Heart right ventricle (tissue), 16 donors: ENCODE measurements at regions not wholly inside any gene's neighbourhood (a gene's known extent, or its start where the extent isn't known, plus 50 kb on each side); places are given as distances from the start of the nearest gene placed in this dataset.

Experiments used
- ATAC-seq, 8 donors: fragments of 200-7000 bp; cut with Tn5 transposase; one replicate each; pipeline ENCODE4 v1.9.1; 2020; ENCODE audit warnings: mild to moderate bottlenecking in 8 of 8, moderate library complexity in 8 of 8, moderate number of reproducible peaks in 1 of 8
- DNase-seq, 2 donors: peaks; one replicate each; pipeline ENCODE4 v3.0.0-alpha.2; 2020
- H3K27ac ChIP-seq, 10 donors: fragments of 200-600 bp; sonication (generic) in 2 of 10; one replicate each; pipeline versions ENCODE4 v1.5.0 to v1.8.0; 2020 to 2022; ENCODE audit warnings: mild to moderate bottlenecking in 3 of 10
- H3K27me3 ChIP-seq, 7 donors: fragments of 200-600 bp; one replicate each; pipeline ENCODE4 v1.8.0; 2021 to 2022; ENCODE audit warnings: mild to moderate bottlenecking in 2 of 7
- H3K36me3 ChIP-seq, 9 donors: fragments of 200-600 bp; sonication (generic) in 1 of 9; one replicate each; pipeline versions ENCODE4 v1.5.0 to v1.8.0; 2020 to 2022; ENCODE audit warnings: mild to moderate bottlenecking in 2 of 9
- H3K4me1 ChIP-seq, 9 donors: fragments of 200-600 bp; sonication (generic) in 1 of 9; one replicate each; pipeline versions ENCODE4 v1.5.0 to v1.8.0; 2020 to 2022; ENCODE audit warnings: mild to moderate bottlenecking in 4 of 9
- H3K4me3 ChIP-seq, 10 donors: fragments of 200-600 bp; sonication (generic) in 2 of 10; one replicate each; pipeline versions ENCODE4 v1.5.0 to v1.8.0; 2020 to 2022; ENCODE audit warnings: mild to moderate bottlenecking in 7 of 10, moderate library complexity in 2 of 10
- H3K9me3 ChIP-seq, 11 donors: fragments of 200-600 bp in 10 of 11; sonication (generic) in 2 of 11; one replicate each; pipeline versions ENCODE4 v1.5.0 to v1.8.0; 2013 to 2022; ENCODE audit warnings: mild to moderate bottlenecking in 2 of 11, control low read depth in 1 of 11, moderate library complexity in 1 of 11
- CTCF ChIP-seq, 9 donors: fragments of 200-600 bp; sonication (generic) in 2 of 9; IDR thresholded peaks; one replicate each; pipeline versions ENCODE4 v1.5.0 to v1.8.0; 2021 to 2022; ENCODE audit warnings: antibody characterized with exemption in 9 of 9, mild to moderate bottlenecking in 5 of 9, moderate library complexity in 1 of 9
- WGBS, 2 donors: extraction: QIAGEN DNeasy Blood & Tissue Kit; methylation state at CpG; one replicate each; pipeline ENCODE4 v1.1.7; 2013; ENCODE audit warnings: inconsistent platforms in 1 of 2; 5-methylcytosine and 5-hydroxymethylcytosine counted together
- intact Hi-C, 10 donors: fragments of 100-400 bp; cut with DNase I; formaldehyde crosslinking; loops; one replicate each; pipeline versions ENCODE4 v1.11.1 to v1.14.2; 2022
- donor health status: Arrhythmogenic right ventricular cardiomyopathy.
- donor health status: ischemic (EF 13 %, LVEDD 7.1; RV severe dilation, severe dysfunction).
- donor health status: healthy with polysubstance abuse.
- donor health status: DM: no; HTN: yes; CAD: no.
- donor health status: DM: no; HTN: no; CAD: no.
- donor health status: ischemic (EF 25% LVEDD 6.9; RV normal size, moderate dysfunction).
- donor health status: ischemic (EF 25% LVEDD 5.7; RV mildly dilated, moderate dysfunction).
- donor health status: healthy.
- donor health status: DM: yes; HTN: yes; CAD: no.
- donor health status: Ischemic cardiomyopathy.
- donor health status: ischemic (EF 35%, LVEDD 5.7; RV mildly dilated, moderate dysfunction).
- donor health status: nonischemic (EF 11% LVEDD 7.7; RV severe dilation, severe dysfunction).
- donor health status: DM: yes; HTN: yes; CAD: no.
- donor health status: PGD.
- donor health status: ischemic (EF 29% LVEDD 5.4; RV normal size, mild dysfunction).
- donor health status: nonischemic (EF 23%, LVEDD 6.1; RV moderate dilation, normal function).

- Histone ChIP-seq H3K4me1 (peaks cover 0 to 28% (median 0%) of the 10 kb centered on the region in 9 donors), H3K36me3 (no peaks in the 10 kb centered on the region), H3K4me3 (no peak overlapping the region), H3K9me3 (no peaks in the 10 kb centered on the region), H3K27me3 (no peaks in the 10 kb centered on the region), H3K27ac (no peak overlapping the region)
- intact Hi-C loops = no loop called here
- WGBS, 2 donors = 60 to 62% methylated on average over 1 of the region's 1 CpG
- ATAC-seq = no peak
- no peak for TF ChIP-seq CTCF (IDR thresholded peaks at IDR 0.05)
- no peak for DNase-seq
These were observed 100.4 kb upstream of the TLE1 start for GRCh38 chr9:81789721-81790120.

GRCh38 chr9:81790166-81790565 lies 100.8 kb upstream of the TLE1 start:
- no peaks in the 10 kb centered on the region for H3K9me3 ChIP-seq
- H3K4me1 ChIP-seq = peaks cover 0 to 28% (median 0%) of the 10 kb centered on the region in 9 donors
- WGBS, 2 donors = 64 to 67% methylated on average over 2 of the region's 2 CpGs
- ATAC-seq (no peak), DNase-seq (no peak)
- no peak overlapping the region for H3K4me3 ChIP-seq
- no peaks in the 10 kb centered on the region for H3K27me3 ChIP-seq
- no peak for TF ChIP-seq CTCF (IDR thresholded peaks at IDR 0.05)
- no peaks in the 10 kb centered on the region for H3K36me3 ChIP-seq
- intact Hi-C loops = no loop called here
- no peak overlapping the region for H3K27ac ChIP-seq

- TF ChIP-seq CTCF (IDR thresholded peaks at IDR 0.05) = no peak
- no peak for ATAC-seq
- intact Hi-C loops = no loop called here
- no peak for DNase-seq
- Histone ChIP-seq H3K27ac (no peak overlapping the region), H3K4me1 (peaks cover 0 to 28% (median 0%) of the 10 kb centered on the region in 9 donors), H3K9me3 (no peaks in the 10 kb centered on the region), H3K27me3 (peaks cover 0 to 2% (median 0%) of the 10 kb centered on the region in 7 donors), H3K4me3 (no peak overlapping the region), H3K36me3 (no peaks in the 10 kb centered on the region)
- WGBS, 2 donors = 96% methylated on average over 7 of the region's 7 CpGs
These were observed 101.7 kb upstream of the TLE1 start for GRCh38 chr9:81791076-81791475.

- Histone ChIP-seq H3K27ac (no peak overlapping the region), H3K4me1 (no peaks in the 10 kb centered on the region), H3K9me3 (no peaks in the 10 kb centered on the region), H3K4me3 (no peak overlapping the region), H3K27me3 (peaks cover 0 to 9% (median 0%) of the 10 kb centered on the region in 7 donors), H3K36me3 (no peaks in the 10 kb centered on the region)
- DNase-seq (no peak), ATAC-seq (peak in 5 of 8 donors; percentile 37 to 77 (median 72))
- WGBS, 2 donors = 56 to 57% methylated on average over 3 of the region's 3 CpGs
- TF ChIP-seq CTCF (IDR thresholded peaks at IDR 0.05) = no peak
- intact Hi-C loops = no loop called here
These were observed 109.3 kb upstream of the TLE1 start for GRCh38 chr9:81798606-81799005.
